ENCODE measurements at regions not wholly inside any gene's neighbourhood (a gene's known extent, or its start where the extent isn't known, plus 50 kb on each side); places are given as distances from the start of the nearest gene placed in this dataset.

DNA sequence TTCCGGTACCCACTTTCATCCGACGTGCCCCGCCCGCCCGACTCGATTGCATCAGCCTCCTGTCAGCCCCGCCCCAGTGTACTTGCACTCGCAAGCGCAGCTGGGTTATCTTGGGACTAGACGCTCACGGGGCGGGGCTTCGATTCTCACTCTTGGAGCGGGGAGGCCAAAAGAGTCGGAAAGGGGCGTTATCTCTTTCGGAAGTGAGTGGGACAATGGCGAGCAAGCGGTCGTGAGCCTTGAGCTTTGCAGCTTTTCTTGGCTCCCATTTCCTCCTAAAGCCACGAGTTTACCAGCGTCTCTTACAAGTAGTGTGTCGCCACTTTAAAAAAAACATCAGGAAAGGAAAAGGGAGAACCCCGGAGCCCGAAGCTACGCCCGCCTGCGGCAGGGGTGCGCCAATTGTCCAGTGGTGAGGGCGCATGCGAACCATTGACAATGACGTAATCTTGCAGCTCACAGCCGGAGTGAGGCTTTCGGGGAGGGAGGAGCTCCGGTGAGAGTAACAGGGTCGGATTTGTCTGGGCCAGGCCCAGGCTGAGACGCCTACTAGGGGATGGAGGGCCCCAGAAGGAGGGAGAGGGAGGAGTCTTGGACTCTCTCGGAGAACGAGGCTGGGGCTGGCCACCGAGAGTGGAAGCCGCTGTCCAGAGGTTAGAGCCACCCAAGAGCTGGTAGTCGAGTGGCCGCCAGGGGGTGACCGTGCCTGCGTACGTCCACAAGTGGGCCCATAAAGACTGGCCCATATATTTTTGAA, 109.5 kb downstream of the GNL3L start (continued):
- TF ChIP-seq, protein P1, sequence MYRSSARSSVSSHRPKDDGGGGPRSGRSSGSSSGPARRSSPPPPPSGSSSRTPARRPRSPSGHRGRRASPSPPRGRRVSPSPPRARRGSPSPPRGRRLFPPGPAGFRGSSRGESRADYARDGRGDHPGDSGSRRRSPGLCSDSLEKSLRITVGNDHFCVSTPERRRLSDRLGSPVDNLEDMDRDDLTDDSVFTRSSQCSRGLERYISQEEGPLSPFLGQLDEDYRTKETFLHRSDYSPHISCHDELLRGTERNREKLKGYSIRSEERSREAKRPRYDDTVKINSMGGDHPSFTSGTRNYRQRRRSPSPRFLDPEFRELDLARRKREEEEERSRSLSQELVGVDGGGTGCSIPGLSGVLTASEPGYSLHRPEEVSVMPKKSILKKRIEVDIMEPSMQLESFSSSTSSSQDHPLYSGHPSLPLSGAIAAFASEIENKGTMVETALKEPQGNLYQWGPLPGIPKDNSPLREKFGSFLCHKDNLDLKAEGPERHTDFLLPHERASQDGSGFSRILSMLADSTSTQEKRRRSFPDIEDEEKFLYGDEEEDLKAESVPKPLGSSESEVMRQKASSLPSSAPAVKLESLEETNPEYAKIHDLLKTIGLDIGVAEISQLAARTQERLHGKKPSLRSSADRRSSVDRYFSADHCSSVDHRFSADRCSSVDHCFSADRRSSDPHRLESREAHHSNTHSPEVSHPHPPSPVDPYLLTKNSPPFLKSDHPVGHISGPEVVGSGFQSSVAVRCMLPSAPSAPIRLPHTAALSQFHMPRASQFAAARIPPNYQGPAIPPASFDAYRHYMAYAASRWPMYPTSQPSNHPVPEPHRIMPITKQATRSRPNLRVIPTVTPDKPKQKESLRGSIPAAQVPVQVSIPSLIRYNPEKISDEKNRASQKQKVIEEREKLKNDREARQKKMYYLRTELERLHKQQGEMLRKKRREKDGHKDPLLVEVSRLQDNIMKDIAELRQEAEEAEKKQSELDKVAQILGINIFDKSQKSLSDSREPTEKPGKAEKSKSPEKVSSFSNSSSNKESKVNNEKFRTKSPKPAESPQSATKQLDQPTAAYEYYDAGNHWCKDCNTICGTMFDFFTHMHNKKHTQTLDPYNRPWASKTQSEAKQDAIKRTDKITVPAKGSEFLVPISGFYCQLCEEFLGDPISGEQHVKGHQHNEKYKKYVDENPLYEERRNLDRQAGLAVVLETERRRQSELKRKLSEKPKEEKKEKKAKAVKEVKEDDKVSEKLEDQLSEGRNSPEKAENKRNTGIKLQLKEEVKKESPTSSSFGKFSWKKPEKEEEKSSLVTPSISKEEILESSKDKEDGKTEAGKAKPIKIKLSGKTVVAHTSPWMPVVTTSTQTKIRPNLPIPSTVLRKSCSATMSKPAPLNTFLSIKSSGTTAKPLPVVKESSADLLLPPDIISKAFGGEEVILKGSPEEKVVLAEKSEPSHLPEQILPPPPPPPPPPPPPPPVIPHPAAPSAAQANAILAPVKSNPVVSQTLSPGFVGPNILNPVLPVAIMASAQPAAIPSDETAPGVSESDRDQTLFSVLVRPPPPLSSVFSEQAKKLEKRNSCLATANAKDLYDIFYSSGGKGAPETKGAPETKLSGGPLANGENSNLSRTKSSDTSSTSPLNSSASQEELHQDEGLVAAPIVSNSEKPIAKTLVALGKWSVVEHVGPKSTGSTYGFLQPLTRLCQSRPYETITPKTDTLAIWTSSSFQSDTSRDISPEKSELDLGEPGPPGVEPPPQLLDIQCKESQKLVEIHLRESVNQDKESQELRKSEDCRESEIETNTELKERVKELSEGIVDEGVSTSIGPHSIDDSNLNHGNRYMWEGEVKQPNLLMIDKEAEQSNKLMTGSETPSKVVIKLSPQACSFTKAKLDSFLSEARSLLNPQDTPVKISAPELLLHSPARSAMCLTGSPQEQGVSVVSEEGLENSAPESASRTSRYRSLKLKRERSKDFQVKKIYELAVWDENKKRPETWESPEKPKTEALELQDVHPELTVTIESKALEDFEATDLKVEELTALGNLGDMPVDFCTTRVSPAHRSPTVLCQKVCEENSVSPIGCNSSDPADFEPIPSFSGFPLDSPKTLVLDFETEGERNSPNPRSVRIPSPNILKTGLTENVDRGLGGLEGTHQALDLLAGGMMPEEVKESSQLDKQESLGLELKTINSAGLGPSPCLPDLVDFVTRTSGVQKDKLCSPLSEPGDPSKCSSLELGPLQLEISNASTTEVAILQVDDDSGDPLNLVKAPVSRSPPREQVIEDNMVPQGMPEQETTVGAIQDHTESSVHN (CRISPR knock-in tag; IDR thresholded peaks at IDR 0.05) = no peak
- TF ChIP-seq PLRG1 (conservative IDR thresholded peaks at IDR 0.05) = no peak
- no peak for TF ChIP-seq MAF1 (CRISPR knock-in tag; IDR thresholded peaks at IDR 0.05; ENCODE audit: borderline replicate concordance)
- no peak for TF ChIP-seq EZH2 (conservative IDR thresholded peaks at IDR 0.05; ENCODE audit: low read depth, low read length)
- no peak for TF ChIP-seq ARHGAP35 (CRISPR knock-in tag; IDR thresholded peaks at IDR 0.05; ENCODE audit: borderline replicate concordance)
- TF ChIP-seq HDAC6 (IDR thresholded peaks at IDR 0.05; ENCODE audit: low read depth, low read length) = no peak
- no peak for TF ChIP-seq TBX3 (IDR thresholded peaks at IDR 0.05; ENCODE audit: borderline replicate concordance)
- TF ChIP-seq ZBTB21 (CRISPR knock-in tag; IDR thresholded peaks at IDR 0.05) = 0 out of 2 replicates have a peak, but pooled peaks have one; percentile 15
- peak; percentile 26; the same call in 1 of the 2 replicates for TF ChIP-seq PAXIP1 (CRISPR knock-in tag; conservative IDR thresholded peaks at IDR 0.05)
- no peak for TF ChIP-seq KLF12 (CRISPR knock-in tag; IDR thresholded peaks at IDR 0.05; ENCODE audit: borderline replicate concordance)
- TF ChIP-seq ONECUT2 (CRISPR knock-in tag; IDR thresholded peaks at IDR 0.05) = no peak
- TF ChIP-seq ZNF704 (CRISPR knock-in tag; IDR thresholded peaks at IDR 0.05; ENCODE audit: borderline replicate concordance) = no peak
- TF ChIP-seq ZBTB20 (CRISPR knock-in tag; IDR thresholded peaks at IDR 0.05; ENCODE audit: borderline replicate concordance, low read depth) = no peak
- no peak for TF ChIP-seq CAMTA2 (CRISPR knock-in tag; IDR thresholded peaks at IDR 0.05; ENCODE audit: borderline replicate concordance)
- TF ChIP-seq MTA1 (CRISPR knock-in tag; IDR thresholded peaks at IDR 0.05; ENCODE audit: borderline replicate concordance) = peak; percentile 26; the same call in 1 of the 2 replicates
